Activated B cell treated with CpG ODN at 0.5 μM for 24 hours (primary cell): ENCODE measurements at regions not wholly inside any gene's neighbourhood (a gene's known extent, or its start where the extent isn't known, plus 50 kb on each side); places are given as distances from the start of the nearest gene placed in this dataset.

Experiments used
- ATAC-seq: fragments of 200-7000 bp; cut with Tn5 transposase; one replicate; pipeline ENCODE4 v1.10.0; 2021; ENCODE audit warnings: low read depth, mild to moderate bottlenecking, moderate library complexity
- CTCF ChIA-PET: fragments of 350-600 bp; sonication (Branson Sonifier 250); formaldehyde crosslinking; loops from one replicate; lab custom pipeline; 2021; ENCODE audit warnings: antibody characterized with exemption; lab: Charles Lee
- POLR2A ChIA-PET: fragments of 350-600 bp; sonication (Branson Sonifier 250); formaldehyde crosslinking; loops from one replicate; lab custom pipeline; 2021; ENCODE audit warnings: antibody characterized with exemption; lab: Charles Lee
- DNase-seq: peaks from one replicate; pipeline ENCODE4 v3.0.0; 2022
- H3K27ac Mint-ChIP-seq: one replicate; pipeline ENCODE4 v1.8.0; 2020; ENCODE audit warnings: mixed read lengths
- H3K27me3 Mint-ChIP-seq: one replicate; pipeline ENCODE4 v1.8.0; 2021; ENCODE audit warnings: mixed read lengths
- H3K36me3 Mint-ChIP-seq: one replicate; pipeline ENCODE4 v1.8.0; 2021; ENCODE audit warnings: low read depth, mixed read lengths
- H3K4me1 Mint-ChIP-seq: one replicate; pipeline ENCODE4 v1.8.0; 2021; ENCODE audit warnings: mixed read lengths
- H3K4me3 Mint-ChIP-seq: one replicate; pipeline ENCODE4 v1.8.0; 2020; ENCODE audit warnings: mild to moderate bottlenecking, mixed read lengths
- H3K9me3 Mint-ChIP-seq: one replicate; pipeline ENCODE4 v1.8.0; 2020; ENCODE audit warnings: mixed read lengths
- intact Hi-C: fragments of 100-400 bp; cut with micrococcal nuclease; formaldehyde crosslinking; loops from one replicate; pipeline ENCODE4 v1.15.1; 2024
- TF ChIP-seq, protein P1 (sequence below): fragments of 200-600 bp; IDR thresholded peaks from one replicate; pipeline ENCODE4 v1.8.0; 2022; ENCODE audit warnings: antibody characterized with exemption, mild to moderate bottlenecking

DNA sequence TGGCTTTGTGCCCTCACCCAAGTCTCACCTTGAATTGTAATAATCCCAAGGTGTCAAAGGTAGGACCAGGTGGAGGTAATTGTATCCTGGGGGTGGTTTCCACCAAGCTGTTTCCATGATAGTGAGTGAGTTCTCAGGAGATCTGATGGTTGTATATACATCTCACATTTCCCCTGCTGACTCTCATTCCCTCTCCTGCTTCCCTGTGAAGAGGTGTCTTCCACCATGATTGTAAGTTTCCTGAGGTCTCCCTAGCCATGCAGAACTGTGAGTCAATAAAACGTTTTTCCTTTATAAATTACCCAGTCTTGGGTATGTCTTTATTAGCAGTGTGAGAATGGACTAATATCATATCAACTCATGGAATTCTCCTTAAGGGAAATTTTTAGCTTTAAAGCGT is 302.6 kb downstream of the LIG4 start:
- H3K36me3 Mint-ChIP-seq, result no peaks in the 10 kb centered on the region
- H3K27me3 Mint-ChIP-seq, result no peaks in the 10 kb centered on the region
- peaks cover 11% of the 10 kb centered on the region for H3K9me3 Mint-ChIP-seq
- no peak overlapping the region for H3K27ac Mint-ChIP-seq
- CTCF ChIA-PET, result no interaction called here
- no peak for ATAC-seq
- POLR2A ChIA-PET, result no interaction called here
- no peaks in the 10 kb centered on the region for H3K4me1 Mint-ChIP-seq
- intact Hi-C loops, result no loop called here
- TF ChIP-seq, protein P1, sequence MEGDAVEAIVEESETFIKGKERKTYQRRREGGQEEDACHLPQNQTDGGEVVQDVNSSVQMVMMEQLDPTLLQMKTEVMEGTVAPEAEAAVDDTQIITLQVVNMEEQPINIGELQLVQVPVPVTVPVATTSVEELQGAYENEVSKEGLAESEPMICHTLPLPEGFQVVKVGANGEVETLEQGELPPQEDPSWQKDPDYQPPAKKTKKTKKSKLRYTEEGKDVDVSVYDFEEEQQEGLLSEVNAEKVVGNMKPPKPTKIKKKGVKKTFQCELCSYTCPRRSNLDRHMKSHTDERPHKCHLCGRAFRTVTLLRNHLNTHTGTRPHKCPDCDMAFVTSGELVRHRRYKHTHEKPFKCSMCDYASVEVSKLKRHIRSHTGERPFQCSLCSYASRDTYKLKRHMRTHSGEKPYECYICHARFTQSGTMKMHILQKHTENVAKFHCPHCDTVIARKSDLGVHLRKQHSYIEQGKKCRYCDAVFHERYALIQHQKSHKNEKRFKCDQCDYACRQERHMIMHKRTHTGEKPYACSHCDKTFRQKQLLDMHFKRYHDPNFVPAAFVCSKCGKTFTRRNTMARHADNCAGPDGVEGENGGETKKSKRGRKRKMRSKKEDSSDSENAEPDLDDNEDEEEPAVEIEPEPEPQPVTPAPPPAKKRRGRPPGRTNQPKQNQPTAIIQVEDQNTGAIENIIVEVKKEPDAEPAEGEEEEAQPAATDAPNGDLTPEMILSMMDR, result no peak
- H3K4me3 Mint-ChIP-seq, result no peak overlapping the region
- no peak for DNase-seq

DNA sequence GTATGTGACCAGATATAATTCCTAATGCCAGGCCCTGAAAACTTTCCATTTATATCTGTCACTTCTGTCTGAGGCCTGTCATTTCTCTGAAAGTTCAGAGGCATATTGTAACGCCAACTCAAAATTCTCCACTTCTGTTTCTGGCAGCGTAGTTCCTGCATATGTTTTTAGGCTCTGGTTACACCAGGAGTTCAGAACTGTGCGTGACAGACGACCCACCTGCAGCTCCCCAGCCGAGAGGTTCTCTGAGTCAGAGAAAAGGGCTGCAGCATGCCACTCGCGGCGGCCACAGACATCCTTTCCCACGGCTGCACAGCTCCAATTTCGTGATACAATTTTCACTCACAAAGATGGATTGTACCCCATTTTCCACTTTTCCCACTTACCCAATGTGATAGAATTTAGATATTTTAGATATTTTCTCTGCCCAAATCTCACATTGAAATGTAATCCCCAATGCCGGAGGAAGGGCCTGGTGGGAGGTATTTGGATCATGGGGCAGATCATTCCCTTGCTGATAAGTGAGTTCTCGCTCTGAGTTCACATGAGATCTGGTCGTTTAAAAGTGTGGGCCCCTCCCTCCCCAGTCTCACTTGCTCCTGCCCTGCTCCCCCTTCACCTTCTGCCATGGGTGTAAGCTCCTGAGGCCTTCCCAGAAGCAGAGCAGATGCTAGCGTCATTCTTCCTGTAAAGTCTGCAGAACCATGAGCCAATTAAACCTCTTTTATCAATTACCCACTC is 308.1 kb downstream of the LIG4 start:
- TF ChIP-seq, protein P1, result no peak
- H3K27ac Mint-ChIP-seq, result no peak overlapping the region
- ATAC-seq (no peak), DNase-seq (no peak)
- ChIA-PET POLR2A (no interaction called here), CTCF (no interaction called here)
- no peaks in the 10 kb centered on the region for H3K4me1 Mint-ChIP-seq
- no peaks in the 10 kb centered on the region for H3K27me3 Mint-ChIP-seq
- intact Hi-C loops, result no loop called here
- H3K4me3 Mint-ChIP-seq, result no peak overlapping the region
- H3K9me3 Mint-ChIP-seq, result peaks cover 3% of the 10 kb centered on the region
- no peaks in the 10 kb centered on the region for H3K36me3 Mint-ChIP-seq

DNA sequence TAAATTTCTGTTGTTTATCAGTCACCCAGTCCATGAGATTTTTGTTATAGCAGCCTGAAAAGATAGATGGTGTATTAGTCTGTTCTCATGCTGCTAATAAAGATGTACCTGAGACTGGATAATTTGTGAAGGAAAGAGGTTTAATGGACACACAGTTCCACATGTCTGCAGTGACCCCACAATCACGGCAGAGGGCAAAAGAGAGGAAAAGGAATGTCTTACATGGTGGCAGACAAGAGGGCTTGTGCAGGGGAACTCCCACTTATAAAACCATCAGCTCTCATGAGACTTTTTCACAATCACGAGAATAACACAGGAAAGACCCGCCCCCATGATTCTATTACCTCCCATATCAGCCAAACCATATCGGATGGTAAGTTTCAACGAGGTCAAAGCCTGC is 309.2 kb downstream of the LIG4 start:
- Mint-ChIP-seq H3K4me3 (no peak overlapping the region), H3K27me3 (no peaks in the 10 kb centered on the region), H3K9me3 (peaks cover 2% of the 10 kb centered on the region), H3K4me1 (no peaks in the 10 kb centered on the region), H3K27ac (no peak overlapping the region), H3K36me3 (no peaks in the 10 kb centered on the region)
- intact Hi-C loops, result no loop called here
- DNase-seq (no peak), ATAC-seq (no peak)
- TF ChIP-seq, protein P1, result no peak
- CTCF ChIA-PET, result no interaction called here
- POLR2A ChIA-PET, result no interaction called here

DNA sequence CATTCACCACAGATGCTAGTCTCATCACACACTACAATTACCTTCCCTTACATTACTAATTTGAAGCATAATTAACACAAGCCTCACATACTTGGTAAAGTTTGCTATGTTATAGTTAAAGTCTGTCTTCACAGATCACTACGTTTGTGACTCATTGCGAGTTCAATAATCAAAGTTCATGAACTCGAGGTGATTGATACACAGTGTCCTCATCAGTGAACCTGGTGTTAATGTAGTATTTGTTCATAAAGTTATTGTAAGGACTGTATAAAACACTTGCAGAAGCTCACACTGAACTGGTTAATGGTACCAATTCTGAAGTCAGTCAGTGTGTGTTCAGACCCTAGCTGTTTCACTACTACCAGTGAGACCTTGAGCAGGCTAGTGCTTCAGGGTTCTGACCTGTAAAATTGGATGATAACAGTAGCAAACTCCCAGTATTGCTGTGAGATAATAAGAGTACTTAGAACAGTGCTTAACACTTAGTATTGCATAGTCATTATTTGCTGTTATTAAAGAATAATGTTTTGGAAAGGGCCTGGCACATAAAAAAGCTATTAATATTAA is 313.3 kb downstream of the LIG4 start:
- intact Hi-C loops, result no loop called here
- Mint-ChIP-seq H3K4me1 (no peaks in the 10 kb centered on the region), H3K36me3 (no peaks in the 10 kb centered on the region), H3K4me3 (no peak overlapping the region), H3K9me3 (peaks cover 2% of the 10 kb centered on the region), H3K27ac (no peak overlapping the region), H3K27me3 (no peaks in the 10 kb centered on the region)
- ChIA-PET CTCF (no interaction called here), POLR2A (no interaction called here)
- TF ChIP-seq, protein P1, result no peak
- no peak for ATAC-seq
- DNase-seq, result no peak

DNA sequence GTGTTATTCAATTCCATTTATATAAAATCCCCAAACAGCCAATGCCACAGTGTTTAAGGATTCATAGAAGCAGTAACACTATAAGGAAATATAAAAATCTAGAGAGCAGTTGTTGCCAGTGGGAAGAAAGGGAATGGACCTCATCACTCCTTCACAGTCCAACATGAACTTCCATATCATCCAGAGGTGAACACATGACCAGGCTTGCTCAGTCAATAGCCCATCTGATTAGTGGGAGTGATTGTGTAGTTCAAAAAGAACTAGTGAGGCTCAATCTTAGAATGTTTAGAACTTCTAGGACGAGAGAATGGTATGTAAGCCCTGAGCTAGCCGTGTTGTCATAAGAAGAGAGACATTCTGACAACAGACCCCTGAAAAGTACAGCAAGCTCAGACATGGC is 314.1 kb downstream of the LIG4 start:
- ChIA-PET POLR2A (no interaction called here), CTCF (no interaction called here)
- Mint-ChIP-seq H3K4me1 (no peaks in the 10 kb centered on the region), H3K9me3 (peaks cover 2% of the 10 kb centered on the region), H3K36me3 (no peaks in the 10 kb centered on the region), H3K27me3 (no peaks in the 10 kb centered on the region), H3K4me3 (no peak overlapping the region), H3K27ac (no peak overlapping the region)
- intact Hi-C loops, result no loop called here
- ATAC-seq (no peak), DNase-seq (no peak)
- TF ChIP-seq, protein P1, result no peak
